ENCODE measurements at regions not wholly inside any gene's neighbourhood (a gene's known extent, or its start where the extent isn't known, plus 50 kb on each side); places are given as distances from the start of the nearest gene placed in this dataset.

DNA sequence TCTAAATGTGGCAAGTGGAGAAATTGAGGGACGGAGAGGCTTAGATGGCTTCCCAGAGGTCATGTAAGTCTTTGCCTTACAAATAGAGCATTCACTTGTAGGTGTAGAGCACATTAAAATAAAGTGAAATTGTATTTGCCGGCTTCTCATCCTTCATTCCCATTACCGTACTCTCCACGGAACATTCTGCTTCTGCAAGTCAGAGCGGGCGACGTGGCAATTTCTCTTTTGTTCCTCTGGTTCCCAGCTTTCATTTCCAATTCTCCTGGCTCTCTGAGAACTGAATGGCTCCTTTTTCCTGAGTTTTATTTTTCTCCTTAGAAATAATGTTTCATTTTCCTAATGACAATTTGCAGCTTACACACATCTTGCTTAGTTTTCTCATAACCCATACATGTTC, 51.3 kb upstream of the PFKP start:
- no peak for DNase-seq

DNA sequence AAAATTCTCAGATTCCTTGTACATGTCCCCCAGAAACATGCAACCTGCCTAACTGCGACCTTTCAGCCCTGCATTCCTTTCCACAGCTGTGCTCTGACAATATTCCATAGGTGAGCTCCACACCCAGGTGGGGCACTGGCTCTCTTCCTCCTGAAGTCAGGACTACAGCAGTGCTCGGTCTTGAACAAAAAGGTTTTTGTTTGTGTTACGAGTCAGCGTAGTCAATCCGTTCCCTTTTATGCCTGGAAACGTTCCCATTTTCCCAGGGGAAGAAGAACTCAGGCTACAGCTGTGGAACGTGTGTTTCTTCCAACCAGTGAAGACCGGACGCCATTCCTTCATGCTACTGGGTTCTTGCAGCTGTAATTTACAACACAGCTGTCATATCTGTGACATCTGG, 52.4 kb upstream of the PFKP start:
- DNase-seq: no peak

- no peak for DNase-seq
These were observed 55.1 kb upstream of the PFKP start for GRCh38 chr10:3012223-3012622.

GRCh38 chr10:3010816-3011460, 56.4 kb upstream of the PFKP start:
- no peak for DNase-seq

- DNase-seq: no peak
These were observed 57.0 kb upstream of the PFKP start for GRCh38 chr10:3010334-3010733.

DNA sequence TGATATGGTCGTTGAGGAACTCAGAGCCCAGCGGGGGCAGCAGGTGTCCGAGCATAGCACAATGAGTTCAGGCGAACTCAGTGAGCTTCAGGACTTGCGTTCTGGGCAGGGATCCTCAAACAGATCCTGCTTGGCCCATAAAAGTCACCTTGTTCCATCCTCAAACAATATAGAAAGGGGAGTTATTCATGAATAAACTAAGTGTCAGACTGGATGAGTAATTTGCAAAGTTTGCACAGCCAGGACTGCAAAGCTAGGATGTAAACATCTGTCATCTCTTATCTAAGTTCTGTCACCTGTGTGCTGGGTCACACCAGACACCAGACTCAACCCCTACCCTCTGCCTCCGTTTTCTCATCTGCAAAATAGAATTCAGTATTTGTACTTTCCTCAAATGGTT, 58.0 kb upstream of the PFKP start:
- no peak for DNase-seq

DNA sequence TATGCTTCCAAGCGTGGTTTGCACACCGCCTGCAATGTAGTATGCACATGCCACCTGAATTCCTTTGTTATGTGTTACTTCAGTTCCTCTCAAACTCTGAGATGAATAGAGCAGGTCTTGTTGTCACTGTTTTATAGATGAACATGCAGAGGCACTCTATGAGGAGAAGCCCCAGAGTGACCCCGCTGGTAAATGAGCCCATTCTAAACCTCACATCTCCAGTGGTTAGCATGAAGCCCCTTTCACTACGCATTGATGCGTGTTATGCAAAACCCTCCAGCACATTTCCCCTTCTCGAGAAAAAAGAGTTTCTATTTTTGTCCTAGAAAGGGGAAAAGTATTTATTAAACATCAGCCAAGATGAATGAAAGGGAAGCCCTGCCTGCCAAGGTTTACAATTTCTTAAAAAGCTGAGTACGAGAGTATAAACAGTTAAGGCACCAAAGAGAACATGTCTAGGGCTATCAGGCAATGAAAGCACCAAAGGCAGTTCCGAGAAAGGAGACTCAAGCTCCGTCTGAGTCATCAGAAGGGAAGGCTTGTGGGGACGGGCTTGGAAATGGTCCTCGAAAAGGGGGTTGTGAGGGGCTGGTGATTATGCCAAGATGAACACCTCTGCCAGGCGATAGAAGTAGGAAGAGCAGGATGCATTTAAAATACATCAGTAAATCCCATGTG, 58.7 kb upstream of the PFKP start:
- no peak for DNase-seq

DNA sequence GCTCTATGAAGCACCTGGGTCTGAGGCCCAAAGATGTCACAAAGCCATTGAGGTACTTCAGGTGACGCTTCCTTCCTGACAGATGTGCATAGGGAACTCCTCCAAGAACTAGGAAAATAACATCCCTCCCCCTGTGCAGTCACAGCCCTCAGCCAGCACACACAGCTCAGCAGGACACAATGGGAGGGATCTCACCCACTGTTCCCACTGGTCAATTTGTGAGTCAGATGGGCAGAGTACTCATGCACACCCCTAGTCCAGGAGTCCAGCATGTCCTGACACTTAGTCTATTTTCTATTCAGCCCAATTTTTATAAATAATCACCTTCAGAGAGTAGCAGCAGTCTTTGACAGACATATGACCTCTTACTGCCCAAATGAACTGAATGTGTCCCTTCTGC, 60.7 kb upstream of the PFKP start:
- no peak for DNase-seq

DNA sequence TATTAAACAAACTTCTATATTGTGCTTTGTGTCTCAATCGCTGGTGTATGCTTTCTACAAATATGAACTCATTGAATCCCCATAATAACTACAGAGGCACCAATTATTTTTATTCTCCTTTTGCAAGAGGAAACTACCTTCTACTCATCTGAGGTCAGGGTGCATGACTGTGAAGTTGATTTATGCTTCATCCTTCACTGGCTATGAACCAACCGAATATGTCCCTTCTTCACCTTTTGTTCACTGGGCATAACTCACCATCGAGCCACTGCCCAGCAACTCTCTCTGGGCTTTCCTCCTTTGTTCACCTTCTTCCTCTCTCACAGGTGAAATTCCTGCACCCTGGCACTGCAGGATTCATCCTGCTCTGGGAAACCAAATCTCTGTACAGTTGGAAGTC, 61.3 kb upstream of the PFKP start:
- no peak for DNase-seq

DNA sequence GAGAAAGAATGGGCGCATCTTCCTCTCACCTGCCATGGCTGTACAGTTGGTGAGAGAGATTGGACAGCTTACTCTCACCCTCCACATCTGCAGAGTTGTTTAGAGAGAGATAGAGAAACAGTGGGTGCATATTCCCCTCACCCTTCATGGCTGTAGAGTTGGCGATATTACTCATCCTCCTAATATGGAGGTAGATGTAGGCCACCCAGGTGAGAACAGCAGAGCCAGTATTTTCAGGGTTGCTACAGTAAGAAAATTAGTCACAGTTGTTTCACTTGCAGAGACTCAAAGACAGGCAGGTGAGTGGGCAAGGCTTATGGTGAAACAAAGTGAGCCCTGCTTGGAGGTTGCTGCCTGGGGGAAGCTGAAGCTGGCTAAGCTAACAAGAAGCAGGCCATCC, 65.0 kb upstream of the PFKP start:
- DNase-seq: no peak

DNA sequence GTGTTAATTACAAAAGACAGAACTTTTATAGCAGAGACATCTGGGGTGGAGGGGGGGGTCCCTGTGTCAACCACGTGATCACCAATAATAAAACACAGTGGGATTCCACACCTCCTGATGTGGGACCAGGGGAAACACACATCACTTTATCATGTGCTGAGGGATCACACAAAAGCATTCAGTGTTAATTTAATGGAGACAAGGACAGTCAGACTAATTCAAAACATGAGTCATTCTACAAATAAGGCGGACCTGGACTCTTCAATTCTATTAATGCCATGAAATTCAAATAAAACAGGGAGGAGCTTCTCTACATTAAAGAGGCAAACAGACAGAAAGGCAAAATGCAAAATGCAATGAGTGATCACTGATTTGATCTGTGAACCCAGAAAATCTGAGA, 67.3 kb upstream of the PFKP start:
- DNase-seq: no peak

DNA sequence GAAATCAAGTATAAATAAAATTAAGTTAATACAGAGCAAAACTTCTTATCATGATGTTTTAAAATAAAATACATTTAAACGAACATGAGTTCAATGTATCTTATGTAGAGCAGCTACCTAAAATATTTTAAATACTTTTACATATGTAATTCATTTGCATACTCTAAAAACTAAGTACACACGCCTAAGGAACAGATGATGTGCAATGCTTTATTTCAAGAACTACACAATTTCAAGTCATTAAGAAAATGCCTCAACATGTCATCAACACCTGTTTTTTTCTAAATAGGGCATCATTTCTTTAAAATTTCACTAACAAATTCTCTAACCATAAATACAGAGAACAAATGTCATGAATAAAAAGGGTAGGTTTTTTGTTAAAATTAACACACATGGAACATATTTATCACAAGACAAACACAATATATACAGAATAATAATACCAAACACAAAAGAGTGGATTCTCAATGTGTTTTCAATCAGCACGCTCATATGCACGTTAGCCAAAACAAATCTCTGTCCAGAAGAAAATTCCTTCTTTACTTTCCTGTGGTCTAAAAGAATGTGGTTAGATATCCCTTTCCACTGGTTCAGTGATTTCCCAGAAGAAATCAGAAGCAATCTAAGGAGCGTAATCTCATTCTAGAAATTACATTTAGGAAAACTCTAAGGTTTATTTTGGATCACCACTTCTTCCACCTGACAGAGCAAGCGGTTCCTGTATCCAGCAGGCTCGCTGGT, 73.0 kb upstream of the PFKP start:
- DNase-seq: no peak

- no peak for DNase-seq
These were observed 73.7 kb upstream of the PFKP start for GRCh38 chr10:2993636-2994035.

DNA sequence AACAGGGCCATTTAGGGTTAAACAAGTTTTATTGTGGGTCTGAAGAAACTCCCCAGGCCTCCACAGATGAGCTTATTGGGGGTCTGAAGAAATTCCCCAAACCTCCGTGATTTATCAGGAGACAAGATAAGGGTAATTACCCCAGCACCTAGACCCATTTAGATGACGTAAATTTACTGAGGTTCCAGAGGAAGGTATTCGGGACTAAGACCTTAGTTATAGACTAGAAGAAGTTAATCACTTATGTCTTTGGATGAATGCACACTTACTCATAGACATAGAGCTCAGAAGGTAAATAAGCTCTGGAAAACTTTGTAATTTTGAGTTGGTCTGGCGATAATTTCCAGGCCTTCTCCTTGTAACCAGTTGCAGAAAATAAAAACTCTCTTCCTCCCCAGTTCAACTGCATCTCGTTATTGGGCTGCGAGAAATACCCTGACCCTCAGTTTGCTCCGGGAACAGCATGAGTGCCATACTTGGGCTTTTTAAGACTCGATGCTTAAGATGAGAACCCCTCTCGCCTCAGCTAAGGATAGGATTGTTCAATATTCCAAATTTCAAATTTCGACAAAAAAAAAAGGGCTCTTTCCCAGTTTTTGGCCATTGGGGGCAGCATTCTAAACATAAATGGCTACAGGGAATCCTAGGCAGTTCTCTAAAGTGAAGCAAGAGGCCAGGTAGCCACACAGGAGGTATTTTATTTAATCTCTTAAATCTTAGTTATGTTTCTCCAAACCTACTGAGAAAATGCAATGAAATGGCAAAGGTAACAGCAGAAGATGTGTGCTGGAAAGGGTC, 74.7 kb upstream of the PFKP start:
- DNase-seq: no peak

- DNase-seq: no peak
These were observed 76.6 kb upstream of the PFKP start for GRCh38 chr10:2990764-2991163.

GRCh38 chr10:2989292-2989947, 77.9 kb upstream of the PFKP start:
- DNase-seq: no peak

DNA sequence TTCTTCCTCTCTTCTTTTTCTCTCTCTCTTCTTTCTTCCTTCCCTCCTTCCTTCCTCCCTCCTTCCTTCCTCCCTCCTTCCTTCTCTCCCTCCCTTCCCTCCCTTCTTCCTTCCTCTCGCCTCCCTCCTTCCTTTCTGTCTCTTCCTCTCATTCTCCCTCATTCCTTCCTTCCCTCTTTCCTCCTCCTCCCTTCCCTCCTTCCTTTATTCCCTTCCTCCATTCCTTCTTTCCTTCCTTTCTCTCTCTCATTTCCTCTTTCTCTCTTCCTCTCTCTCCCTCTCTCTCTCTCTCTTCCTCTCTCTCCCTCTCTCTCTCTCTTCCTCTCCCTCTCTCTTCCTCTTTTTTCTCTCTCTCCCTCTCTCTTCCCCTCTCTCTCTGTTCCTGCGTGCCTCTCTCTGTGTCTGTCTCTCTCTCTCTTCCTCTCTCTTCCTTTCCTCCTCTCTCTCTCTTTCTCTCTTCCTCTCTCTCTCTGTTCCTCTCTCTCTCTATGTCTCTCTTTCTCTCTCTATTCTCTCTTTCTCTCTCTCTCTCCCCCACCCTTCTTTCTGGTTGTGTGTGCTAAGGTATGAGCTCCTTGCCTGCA, 80.1 kb upstream of the PFKP start:
- DNase-seq: no peak

- no peak for DNase-seq
These were observed 81.0 kb upstream of the PFKP start for GRCh38 chr10:2986391-2986801.

DNA sequence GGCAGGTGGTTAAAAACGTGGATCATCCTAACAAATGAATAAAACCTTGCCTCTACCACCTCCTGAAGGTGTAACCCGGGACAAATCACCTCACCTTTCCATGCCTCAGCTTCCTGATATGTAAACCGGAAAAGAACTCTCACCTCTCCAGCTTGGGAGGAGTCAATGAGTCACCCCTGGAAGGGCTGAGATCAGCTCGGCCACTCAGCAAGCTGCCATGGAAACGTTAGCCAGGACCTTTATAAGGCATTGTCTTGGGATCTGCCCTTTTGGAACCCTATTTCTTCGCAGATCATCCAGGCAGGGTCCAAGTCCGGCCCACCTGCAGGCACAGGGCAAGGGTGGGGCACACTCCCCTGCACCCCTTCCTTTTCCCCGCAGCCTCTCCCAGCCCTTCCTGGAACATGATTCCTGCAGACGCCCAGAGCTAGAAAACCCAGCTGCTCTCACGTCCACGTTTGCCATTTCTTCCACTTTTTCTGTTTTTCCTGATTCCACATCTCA, 81.6 kb upstream of the PFKP start:
- DNase-seq: no peak

GRCh38 chr10:2984682-2985081, 82.7 kb upstream of the PFKP start:
- DNase-seq: no peak

DNA sequence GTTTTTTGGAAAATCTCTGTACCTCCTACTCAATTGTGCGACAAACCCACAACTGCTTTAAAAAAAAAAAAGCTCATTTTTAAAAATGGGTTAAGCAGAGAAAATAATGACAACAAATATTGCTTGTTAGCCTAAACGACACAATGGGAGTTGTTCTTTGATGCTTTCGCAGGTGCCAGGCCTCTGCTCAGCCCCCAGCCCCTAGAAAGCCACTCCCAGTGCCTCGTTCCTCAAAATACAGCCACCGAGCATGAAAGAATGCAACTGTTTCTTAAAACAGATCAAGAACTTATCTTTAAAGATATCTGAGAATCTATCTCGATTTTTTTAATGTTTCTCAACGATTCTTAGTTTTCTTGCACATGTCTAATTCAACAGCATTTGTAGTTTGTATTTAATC, 85.2 kb upstream of the PFKP start:
- no peak for DNase-seq

DNA sequence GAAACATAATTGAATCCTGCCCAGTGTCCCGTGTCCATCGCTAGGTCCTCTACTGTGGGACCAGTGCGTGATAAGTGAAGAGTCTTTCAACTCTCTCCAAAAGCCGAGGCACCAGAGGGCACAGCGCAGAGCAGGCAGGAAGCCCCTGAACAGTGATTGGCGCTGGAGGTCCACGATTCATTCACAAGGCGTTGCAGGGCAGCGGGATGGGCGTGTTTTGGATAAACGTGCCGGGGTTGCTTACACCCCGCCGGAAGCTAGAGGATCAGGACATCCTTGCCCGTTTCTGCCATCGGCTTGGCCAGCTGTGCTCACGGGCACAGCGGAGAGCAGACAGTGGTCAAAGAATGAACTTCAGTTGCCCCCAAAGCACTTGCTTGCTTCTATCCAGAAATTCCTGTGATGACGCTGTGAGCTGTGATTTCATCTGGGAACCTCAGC, 86.0 kb upstream of the PFKP start:
- no peak for DNase-seq

All from NCI-H1694 (cell line).